ENCODE measurements at regions not wholly inside any gene's neighbourhood (a gene's known extent, or its start where the extent isn't known, plus 50 kb on each side); places are given as distances from the start of the nearest gene placed in this dataset.

DNA sequence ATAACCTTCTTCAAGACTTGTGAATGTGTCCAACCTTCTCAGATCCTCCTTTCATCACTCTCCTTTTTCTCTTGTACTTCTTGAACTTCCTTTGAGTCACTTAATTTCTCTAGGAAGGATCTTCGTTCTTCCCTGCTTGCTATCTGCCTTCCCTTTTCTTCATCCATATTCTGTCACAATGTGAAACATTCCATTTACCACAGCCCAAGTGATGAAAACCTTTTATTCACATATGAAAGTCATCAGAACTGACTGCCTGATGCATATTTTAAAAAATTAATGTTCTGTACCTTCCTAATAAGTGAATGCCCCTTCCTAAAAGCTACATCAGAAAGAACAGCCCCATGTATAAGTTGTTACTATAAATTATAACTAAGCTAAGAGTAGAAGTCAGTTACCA lies 520.4 kb upstream of the LUZP2 start:
- Histone ChIP-seq H3K27me3 (replicated peaks; ENCODE audit: control insufficient read depth, insufficient read depth, low read length) (no peaks in the 10 kb centered on the region), H3K36me3 (ENCODE audit: control insufficient read depth, insufficient read depth, low read length) (no peaks in the 10 kb centered on the region), H3K4me1 (peaks cover 27% of the 10 kb centered on the region), H3K4me3 (ENCODE audit: low read depth, low read length) (no peak overlapping the region), H3K9me3 (peaks cover 2% of the 10 kb centered on the region; the same call in 1 of the 2 replicates)
- DNase-seq, result no peak
- BruUV-seq (replicated peaks), result no TSS peak
- intact Hi-C loops (cut with micrococcal nuclease; ENCODE audit: unreplicated experiment), result no loop called here
- Mint-ChIP-seq H3K4me3 (ENCODE audit: unreplicated experiment) (no peak overlapping the region), H3K4me1 (ENCODE audit: low read depth, unreplicated experiment) (peaks cover 18% of the 10 kb centered on the region), H3K27ac (ENCODE audit: unreplicated experiment) (no peak overlapping the region), H3K36me3 (ENCODE audit: insufficient read depth, unreplicated experiment) (peaks cover 4% of the 10 kb centered on the region), H3K9me3 (ENCODE audit: unreplicated experiment) (peaks cover 36% of the 10 kb centered on the region), H3K27me3 (ENCODE audit: insufficient read depth, unreplicated experiment) (no peaks in the 10 kb centered on the region)
- ChIA-PET POLR2A (no interaction called here), CTCF (no interaction called here)
- TF ChIP-seq, protein P1, sequence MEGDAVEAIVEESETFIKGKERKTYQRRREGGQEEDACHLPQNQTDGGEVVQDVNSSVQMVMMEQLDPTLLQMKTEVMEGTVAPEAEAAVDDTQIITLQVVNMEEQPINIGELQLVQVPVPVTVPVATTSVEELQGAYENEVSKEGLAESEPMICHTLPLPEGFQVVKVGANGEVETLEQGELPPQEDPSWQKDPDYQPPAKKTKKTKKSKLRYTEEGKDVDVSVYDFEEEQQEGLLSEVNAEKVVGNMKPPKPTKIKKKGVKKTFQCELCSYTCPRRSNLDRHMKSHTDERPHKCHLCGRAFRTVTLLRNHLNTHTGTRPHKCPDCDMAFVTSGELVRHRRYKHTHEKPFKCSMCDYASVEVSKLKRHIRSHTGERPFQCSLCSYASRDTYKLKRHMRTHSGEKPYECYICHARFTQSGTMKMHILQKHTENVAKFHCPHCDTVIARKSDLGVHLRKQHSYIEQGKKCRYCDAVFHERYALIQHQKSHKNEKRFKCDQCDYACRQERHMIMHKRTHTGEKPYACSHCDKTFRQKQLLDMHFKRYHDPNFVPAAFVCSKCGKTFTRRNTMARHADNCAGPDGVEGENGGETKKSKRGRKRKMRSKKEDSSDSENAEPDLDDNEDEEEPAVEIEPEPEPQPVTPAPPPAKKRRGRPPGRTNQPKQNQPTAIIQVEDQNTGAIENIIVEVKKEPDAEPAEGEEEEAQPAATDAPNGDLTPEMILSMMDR (IDR thresholded peaks at IDR 0.05; ENCODE audit: insufficient read depth in 1 of 2, low read depth in 1 of 2, low read length in 1 of 2, severe bottlenecking in 1 of 2, unreplicated experiment in 1 of 2), result no peak

DNA sequence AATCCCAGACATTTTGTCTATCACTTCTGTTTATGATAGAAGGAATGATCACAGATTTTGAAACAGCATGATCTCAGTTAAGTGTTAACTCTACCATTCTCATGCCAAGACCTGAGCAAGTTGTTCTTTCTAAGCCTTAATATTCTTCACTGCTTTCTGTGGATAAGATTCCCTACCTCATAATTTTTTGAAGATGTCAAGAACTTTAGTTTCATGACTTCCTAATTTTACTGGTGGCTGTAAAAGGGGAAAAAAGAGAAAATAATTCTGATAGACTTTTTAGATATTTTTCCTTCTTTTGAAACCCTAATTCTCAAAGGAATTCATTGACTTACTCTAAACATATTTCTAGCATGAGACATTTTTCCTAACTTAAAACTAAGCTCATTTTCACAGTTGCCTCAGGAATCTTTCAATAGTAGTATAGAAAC lies 520.0 kb upstream of the LUZP2 start:
- POLR2A ChIA-PET, result no interaction called here
- TF ChIP-seq, protein P1 (IDR thresholded peaks at IDR 0.05; ENCODE audit: insufficient read depth in 1 of 2, low read depth in 1 of 2, low read length in 1 of 2, severe bottlenecking in 1 of 2, unreplicated experiment in 1 of 2), result no peak
- no peak for DNase-seq
- H3K4me3 ChIP-seq (ENCODE audit: low read depth, low read length), result no peak overlapping the region
- H3K36me3 ChIP-seq (ENCODE audit: control insufficient read depth, insufficient read depth, low read length), result no peaks in the 10 kb centered on the region
- peaks cover 27% of the 10 kb centered on the region for H3K4me1 ChIP-seq
- no peaks in the 10 kb centered on the region for H3K27me3 ChIP-seq (replicated peaks; ENCODE audit: control insufficient read depth, insufficient read depth, low read length)
- Mint-ChIP-seq H3K4me1 (ENCODE audit: low read depth, unreplicated experiment) (peaks cover 18% of the 10 kb centered on the region), H3K36me3 (ENCODE audit: insufficient read depth, unreplicated experiment) (peaks cover 4% of the 10 kb centered on the region), H3K27me3 (ENCODE audit: insufficient read depth, unreplicated experiment) (no peaks in the 10 kb centered on the region), H3K4me3 (ENCODE audit: unreplicated experiment) (no peak overlapping the region), H3K9me3 (ENCODE audit: unreplicated experiment) (peaks cover 34% of the 10 kb centered on the region), H3K27ac (ENCODE audit: unreplicated experiment) (no peak overlapping the region)
- intact Hi-C loops (cut with micrococcal nuclease; ENCODE audit: unreplicated experiment), result no loop called here
- H3K9me3 ChIP-seq, result peaks cover 2% of the 10 kb centered on the region; the same call in 1 of the 2 replicates
- CTCF ChIA-PET, result no interaction called here
- no TSS peak for BruUV-seq (replicated peaks)

DNA sequence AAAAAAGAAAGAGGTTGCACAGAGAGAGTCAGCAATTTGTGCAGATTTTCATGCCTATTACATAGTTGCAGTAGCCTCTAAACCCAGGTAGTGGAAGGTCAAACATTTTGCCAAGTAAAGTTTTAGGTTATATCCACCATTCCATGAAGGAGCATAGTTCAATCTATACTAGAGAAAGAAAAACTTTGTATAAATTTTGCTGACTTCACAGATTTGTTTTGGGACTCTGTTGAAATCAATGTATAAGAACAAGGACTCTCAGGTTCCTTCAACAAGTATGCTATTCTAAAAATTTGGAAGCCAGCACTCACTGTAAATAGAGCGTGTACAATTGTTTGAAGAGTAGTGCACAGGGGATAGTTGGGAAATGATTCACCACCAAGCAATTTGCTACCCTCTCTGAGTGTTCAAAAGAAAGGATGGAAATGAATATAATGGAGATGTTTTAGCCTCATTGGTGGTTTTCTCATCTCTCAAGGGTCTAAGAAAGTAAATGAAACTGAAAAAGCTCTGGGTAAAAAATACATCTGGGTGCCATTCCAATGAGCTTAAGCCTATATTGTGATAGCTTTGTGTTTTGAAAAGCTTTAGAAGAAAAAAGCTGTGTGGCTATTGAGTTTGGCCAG lies 508.4 kb upstream of the LUZP2 start:
- ChIA-PET CTCF (no interaction called here), POLR2A (no interaction called here)
- Mint-ChIP-seq H3K4me1 (ENCODE audit: low read depth, unreplicated experiment) (peaks cover 29% of the 10 kb centered on the region), H3K36me3 (ENCODE audit: insufficient read depth, unreplicated experiment) (no peaks in the 10 kb centered on the region), H3K9me3 (ENCODE audit: unreplicated experiment) (peaks cover 36% of the 10 kb centered on the region), H3K27ac (ENCODE audit: unreplicated experiment) (peak overlapping the region; percentile 68), H3K27me3 (ENCODE audit: insufficient read depth, unreplicated experiment) (no peaks in the 10 kb centered on the region), H3K4me3 (ENCODE audit: unreplicated experiment) (no peak overlapping the region)
- BruUV-seq (replicated peaks), result no TSS peak
- Histone ChIP-seq H3K4me3 (ENCODE audit: low read depth, low read length) (no peak overlapping the region), H3K36me3 (ENCODE audit: control insufficient read depth, insufficient read depth, low read length) (no peaks in the 10 kb centered on the region), H3K4me1 (peaks cover 22% of the 10 kb centered on the region), H3K27me3 (replicated peaks; ENCODE audit: control insufficient read depth, insufficient read depth, low read length) (no peaks in the 10 kb centered on the region), H3K9me3 (no peaks in the 10 kb centered on the region)
- DNase-seq, result peak in 1 of 2 experiments; percentile 36
- intact Hi-C loops (cut with micrococcal nuclease; ENCODE audit: unreplicated experiment), result loop anchor here (1.0 kb wide), 2 partner anchors 15 to 90 kb away; no protein-coding TSS in a partner anchor
- TF ChIP-seq, protein P1 (IDR thresholded peaks at IDR 0.05; ENCODE audit: insufficient read depth in 1 of 2, low read depth in 1 of 2, low read length in 1 of 2, severe bottlenecking in 1 of 2, unreplicated experiment in 1 of 2), result no peak
